K562 (cell line): ENCODE measurements at regions not wholly inside any gene's neighbourhood (a gene's known extent, or its start where the extent isn't known, plus 50 kb on each side); places are given as distances from the start of the nearest gene placed in this dataset.

Experiments used
- ATAC-seq: fragments of 200-7000 bp; cut with Tn5 transposase; 3 replicates; pipeline ENCODE4 v1.9.1; 2020; ENCODE audit warnings: moderate library complexity
- BruUV-seq: library from RNA; stranded (reverse); fragments of 400-500 nt; replicated peaks from 2 replicates; lab custom pipeline; 2021; lab: Mats Ljungman, UMichigan
- CTCF ChIA-PET: fragments of 300-600 bp; formaldehyde crosslinking; extraction: SDS; loops from one replicate; lab custom pipeline; 2021; ENCODE audit warnings: low intra/inter-chr PET ratio; lab: Yijun Ruan, JAX
- POLR2A ChIA-PET: fragments of 300-600, 350-650 bp; sonication (Branson Sonifier 250); formaldehyde crosslinking; extraction: SDS; loops from one replicate; lab custom pipeline; 2021; ENCODE audit warnings: antibody characterized with exemption, inconsistent platforms; lab: Yijun Ruan, JAX
- DNase-seq, 4 experiments: peaks; one replicate each; pipeline versions ENCODE4 v3.0.0 to v3.0.0-alpha.2; 2011 to 2018; ENCODE audit warnings: low spot score in 3 of 4, mixed read lengths in 3 of 4; ENCODE audit errors: extremely low read depth in 1 of 4
- FAIRE-seq: peaks from 2 replicates; lab custom pipeline; 2011; peaks lifted over from hg19 to GRCh38; lab: Jason Lieb, UNC
- H2AFZ ChIP-seq: 2 replicates; pipeline ENCODE4 v1.6.0; 2011; ENCODE audit warnings: low read depth, low read length, control low read depth, inconsistent platforms
- H3K27ac ChIP-seq: fragments of 200-600 bp; 3 replicates; pipeline ENCODE4 v1.8.0; 2011; ENCODE audit warnings: low read depth, mild to moderate bottlenecking, control low read depth, inconsistent platforms, low read length, moderate library complexity, mixed read lengths; ENCODE audit errors: extremely low read depth
- H3K27me3 ChIP-seq, 2 experiments: fragments of 300-600 bp in 1 of 2; 2 replicates in 1 of 2; 3 replicates in 1 of 2; pipeline versions ENCODE4 v1.6.0 to v1.8.0; 2011; ENCODE audit warnings: inconsistent platforms in 2 of 2, low read length in 2 of 2, mild to moderate bottlenecking in 1 of 2, mixed read lengths in 1 of 2, moderate library complexity in 1 of 2; ENCODE audit not compliant: control insufficient read depth in 2 of 2, insufficient read depth in 2 of 2
- H3K36me3 ChIP-seq: fragments of 300-600 bp; 3 replicates; pipeline ENCODE4 v1.8.0; 2011; ENCODE audit warnings: mild to moderate bottlenecking, low read length, inconsistent platforms; ENCODE audit not compliant: control insufficient read depth, insufficient read depth
- H3K4me1 ChIP-seq, 2 experiments: fragments of 200-600 bp in 1 of 2; replicated peaks in 1 of 2; 2 replicates in 1 of 2; 3 replicates in 1 of 2; pipeline versions ENCODE4 v1.5.1 to v1.8.0; 2011; ENCODE audit warnings: inconsistent platforms in 2 of 2, low read length in 2 of 2, mild to moderate bottlenecking in 1 of 2, mixed read lengths in 1 of 2, moderate library complexity in 1 of 2; ENCODE audit not compliant: control insufficient read depth in 2 of 2, insufficient read depth in 2 of 2
- H3K4me2 ChIP-seq: 2 replicates; pipeline ENCODE4 v1.6.1; 2011; ENCODE audit warnings: low read length, control low read depth, inconsistent platforms, mixed read lengths; ENCODE audit not compliant: insufficient read depth
- H3K4me3 ChIP-seq: fragments of 200-600 bp; sonication (generic), shearing (Covaris generic); 2 replicates; pipeline ENCODE4 v1.5.1; 2016; ENCODE audit warnings: control low read depth, inconsistent platforms
- H3K79me2 ChIP-seq: fragments of 200-600 bp; 3 replicates; pipeline ENCODE4 v1.8.0; 2011; ENCODE audit warnings: low read length, inconsistent platforms; ENCODE audit not compliant: control insufficient read depth, insufficient read depth
- H3K9ac ChIP-seq, 2 experiments: 2 replicates each; pipeline versions ENCODE4 v1.6.0 to v1.6.1; 2011; ENCODE audit warnings: low read depth in 2 of 2, low read length in 2 of 2, control low read depth in 1 of 2, inconsistent platforms in 1 of 2, mild to moderate bottlenecking in 1 of 2, mixed read lengths in 1 of 2; ENCODE audit not compliant: insufficient read depth in 1 of 2
- H3K9me1 ChIP-seq: one replicate; pipeline ENCODE4 v1.6.0; 2011; ENCODE audit warnings: inconsistent platforms, mild to moderate bottlenecking, low read length, moderate library complexity; ENCODE audit not compliant: control insufficient read depth, insufficient read depth
- H3K9me3 ChIP-seq: replicated peaks from 2 replicates; pipeline ENCODE4 v1.5.1; 2011; ENCODE audit warnings: low read depth, low read length, inconsistent platforms; ENCODE audit not compliant: control insufficient read depth, insufficient read depth
- H4K20me1 ChIP-seq: replicated peaks from 2 replicates; pipeline ENCODE4 v1.6.1; 2011; ENCODE audit warnings: low read length, inconsistent platforms, mixed read lengths; ENCODE audit not compliant: control insufficient read depth, insufficient read depth
- CHD7 ChIP-seq: fragments of 200-600 bp; sonication (generic); IDR thresholded peaks from one replicate; pipeline ENCODE4 v1.6.1; 2012; ENCODE audit warnings: mild to moderate bottlenecking, low read depth, low read length, inconsistent platforms
- GTF2F1 ChIP-seq: IDR thresholded peaks from 2 replicates; pipeline ENCODE4 v1.6.1; 2011; ENCODE audit warnings: low read depth, low read length, improper control_type of control experiment
- HDAC2 ChIP-seq: fragments of 450-650 bp; IDR thresholded peaks from 2 replicates; pipeline ENCODE4 v1.6.1; 2016; ENCODE audit warnings: mild to moderate bottlenecking
- MCM5 ChIP-seq: fragments of 450-650 bp; IDR thresholded peaks from 2 replicates; pipeline ENCODE4 v1.6.1; 2016; ENCODE audit warnings: low read depth
- NBN ChIP-seq: fragments of 450-650 bp; IDR thresholded peaks from 2 replicates; pipeline ENCODE4 v1.6.1; 2016; ENCODE audit warnings: low read depth, mild to moderate bottlenecking
- NELFE ChIP-seq: IDR thresholded peaks from 2 replicates; pipeline ENCODE4 v1.6.1; 2011; ENCODE audit warnings: mild to moderate bottlenecking; ENCODE audit not compliant: insufficient read depth, insufficient read length
- NFE2L1 ChIP-seq: fragments of 450-650 bp; IDR thresholded peaks from 2 replicates; pipeline ENCODE4 v1.6.1; 2016; ENCODE audit warnings: missing genetic modification characterization, low read depth, mild to moderate bottlenecking, missing compliant biosample characterization, moderate library complexity, borderline replicate concordance
- POLR2H ChIP-seq: IDR thresholded peaks from 2 replicates; pipeline ENCODE4 v1.6.1; 2016; ENCODE audit warnings: missing genetic modification characterization, low read depth, mild to moderate bottlenecking, control low read depth, missing compliant biosample characterization, moderate library complexity
- RB1 ChIP-seq: fragments of 450-650 bp; IDR thresholded peaks from 2 replicates; pipeline ENCODE4 v1.6.1; 2017; ENCODE audit warnings: low read depth, mild to moderate bottlenecking
- ZNF764 ChIP-seq: fragments of 250-450 bp; sonication (Bioruptor Pico); IDR thresholded peaks from 2 replicates; pipeline ENCODE4 v1.4.0; 2020; ENCODE audit warnings: low read depth, mild to moderate bottlenecking, moderate library complexity
- ZNF79 ChIP-seq: fragments of 250-450 bp; sonication (Bioruptor Pico); IDR thresholded peaks from 2 replicates; pipeline ENCODE4 v1.4.0; 2020; ENCODE audit warnings: low read depth, mild to moderate bottlenecking, moderate library complexity
- WGBS: fragments of 100-300 bp; shearing (Covaris generic); methylation state at CpG from one replicate; pipeline ENCODE4 v1.1.6; 2016; ENCODE audit warnings: low coverage, mixed read lengths; ENCODE audit not compliant: insufficient coverage; ENCODE audit errors: missing lambda C conversion rate; 5-methylcytosine and 5-hydroxymethylcytosine counted together
- in situ Hi-C: fragments of 300-500 bp; cut with MboI; formaldehyde crosslinking; loops from 4 replicates; pipeline ENCODE4 v1.15.0; 2018; ENCODE audit warnings: inconsistent platforms, mixed read lengths
- intact Hi-C: fragments of 100-400 bp; cut with micrococcal nuclease; formaldehyde crosslinking; loops from 2 replicates; pipeline ENCODE4 v1.14.2; 2022

- 0% methylated on average over 4 of the region's 4 CpGs for WGBS
- peaks cover 0 to 7% of the 10 kb centered on the region in 2 experiments; a peak in 4 of 5 replicates for H3K27me3 ChIP-seq
- TF ChIP-seq ZNF764 (no peak), POLR2H (tag) (no peak), NFE2L1 (tag) (no peak), CHD7 (no peak), GTF2F1 (no peak), RB1 (no peak), ZNF79 (CRISPR knock-in tag) (no peak), MCM5 (no peak), HDAC2 (no peak), NBN (no peak), NELFE (no peak)
- H3K9me1 ChIP-seq, result no peaks in the 10 kb centered on the region
- CTCF ChIA-PET, result no interaction called here
- no peak for ATAC-seq
- no peak overlapping the region for H2AFZ ChIP-seq
- H3K4me2 ChIP-seq, result no peak overlapping the region
- no peaks in the 10 kb centered on the region for H3K9me3 ChIP-seq
- no peak overlapping the region for H3K27ac ChIP-seq
- FAIRE-seq, result no peak
- no peak overlapping the region for H3K9ac ChIP-seq
- no peak for DNase-seq
- intact Hi-C loops (no loop called here), in situ Hi-C loops (no loop called here)
- no peaks in the 10 kb centered on the region for H4K20me1 ChIP-seq
- H3K4me3 ChIP-seq, result no peak overlapping the region
- no peaks in the 10 kb centered on the region for H3K4me1 ChIP-seq
- BruUV-seq, result no TSS peak
- no peaks in the 10 kb centered on the region for H3K79me2 ChIP-seq
- H3K36me3 ChIP-seq, result no peaks in the 10 kb centered on the region
- POLR2A ChIA-PET, result interaction anchor here (0.6 kb wide), 1 partner anchor 872 kb away, joined by 3 read pairs; no protein-coding TSS in a partner anchor
Measured at GRCh38 chr6:88544986-88545612, 379.0 kb upstream of the CNR1 start.
